Sigmoid colon (tissue), 6 donors: ENCODE measurements at regions not wholly inside any gene's neighbourhood (a gene's known extent, or its start where the extent isn't known, plus 50 kb on each side); places are given as distances from the start of the nearest gene placed in this dataset.

ENCODE experiments used
- DNase-seq: peaks from one replicate; pipeline ENCODE4 v3.0.0-alpha.2; 2019
- H3K27ac ChIP-seq, 4 donors: fragments of 200-600 bp; sonication (generic); one replicate each; pipeline ENCODE4 v1.5.1; 2016 to 2019; ENCODE audit warnings: mild to moderate bottlenecking in 1 of 4
- H3K27me3 ChIP-seq, 3 donors: fragments of 200-600 bp; sonication (generic); one replicate each; pipeline ENCODE4 v1.5.1; 2019; ENCODE audit warnings: mild to moderate bottlenecking in 1 of 3
- H3K36me3 ChIP-seq, 4 donors: fragments of 200-600 bp; sonication (generic); one replicate each; pipeline ENCODE4 v1.5.1; 2016 to 2019
- H3K4me1 ChIP-seq, 4 donors: fragments of 200-600 bp; sonication (generic); one replicate each; pipeline ENCODE4 v1.5.1; 2017 to 2019
- H3K4me3 ChIP-seq, 4 donors: fragments of 200-600 bp; sonication (generic); one replicate each; pipeline ENCODE4 v1.5.1; 2017 to 2019; ENCODE audit warnings: mild to moderate bottlenecking in 2 of 4, moderate library complexity in 1 of 4
- H3K9me3 ChIP-seq, 4 donors: fragments of 200-600 bp in 3 of 4; sonication (generic) in 3 of 4; one replicate each; pipeline versions ENCODE4 v1.5.1 to v1.6.1; 2013 to 2019
- EP300 ChIP-seq, 4 donors: sonication (generic); formaldehyde crosslinking; IDR thresholded peaks; one replicate each; pipeline ENCODE4 v1.6.1; 2017; ENCODE audit warnings: antibody characterized with exemption in 4 of 4
- POLR2A ChIP-seq, 2 donors: fragments of 450-650 bp; IDR thresholded peaks; one replicate each; pipeline ENCODE4 v1.6.1; 2016; ENCODE audit warnings: antibody characterized with exemption in 2 of 2, mild to moderate bottlenecking in 2 of 2, moderate library complexity in 2 of 2
- POLR2AphosphoS5 ChIP-seq, 4 donors: sonication (generic); formaldehyde crosslinking; IDR thresholded peaks; one replicate each; pipeline ENCODE4 v1.6.1; 2017; ENCODE audit warnings: antibody characterized with exemption in 4 of 4
- WGBS, 2 donors: extraction: QIAGEN DNeasy Blood & Tissue Kit; methylation state at CpG; one replicate each; pipeline ENCODE4 v1.1.7; 2013; 5-methylcytosine and 5-hydroxymethylcytosine counted together
- intact Hi-C: fragments of 100-400 bp; cut with DNase I; formaldehyde crosslinking; loops from one replicate; pipeline ENCODE4 v1.15.1; 2023
- TF ChIP-seq, protein P1 (sequence below), 4 experiments: fragments of 450-650 bp in 3 of 4; fragments of 200-600 bp in 1 of 4; IDR thresholded peaks; one replicate each; pipeline ENCODE4 v1.5.1; 2016 to 2019; ENCODE audit warnings: antibody characterized with exemption in 4 of 4, mild to moderate bottlenecking in 3 of 4, moderate library complexity in 2 of 4
- donor health status: healthy with polysubstance abuse.
- donor health status: healthy.

DNA sequence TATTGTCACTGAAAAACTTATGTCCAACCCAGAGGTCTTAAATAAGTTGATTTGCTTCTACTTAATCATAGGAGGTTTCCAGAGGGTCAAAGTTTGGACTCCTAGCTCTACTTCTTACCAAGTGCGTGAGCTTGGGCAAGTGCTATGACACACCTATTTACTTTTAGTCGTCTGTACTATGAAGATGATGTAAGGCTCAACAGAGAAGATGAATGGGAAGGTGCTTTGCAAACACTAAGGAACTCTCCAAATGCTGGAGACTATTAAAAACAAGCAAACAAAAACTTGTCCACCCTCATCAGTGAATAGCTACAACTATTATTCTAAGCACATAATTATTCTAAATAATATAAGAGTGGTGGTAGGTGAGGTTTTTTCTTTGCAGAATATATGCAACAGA lies 232.3 kb upstream of the USP24 start:
- TF ChIP-seq POLR2AphosphoS5 (IDR thresholded peaks at IDR 0.05) (no peak), POLR2A (IDR thresholded peaks at IDR 0.05) (no peak), EP300 (IDR thresholded peaks at IDR 0.05) (no peak)
- TF ChIP-seq, protein P1, sequence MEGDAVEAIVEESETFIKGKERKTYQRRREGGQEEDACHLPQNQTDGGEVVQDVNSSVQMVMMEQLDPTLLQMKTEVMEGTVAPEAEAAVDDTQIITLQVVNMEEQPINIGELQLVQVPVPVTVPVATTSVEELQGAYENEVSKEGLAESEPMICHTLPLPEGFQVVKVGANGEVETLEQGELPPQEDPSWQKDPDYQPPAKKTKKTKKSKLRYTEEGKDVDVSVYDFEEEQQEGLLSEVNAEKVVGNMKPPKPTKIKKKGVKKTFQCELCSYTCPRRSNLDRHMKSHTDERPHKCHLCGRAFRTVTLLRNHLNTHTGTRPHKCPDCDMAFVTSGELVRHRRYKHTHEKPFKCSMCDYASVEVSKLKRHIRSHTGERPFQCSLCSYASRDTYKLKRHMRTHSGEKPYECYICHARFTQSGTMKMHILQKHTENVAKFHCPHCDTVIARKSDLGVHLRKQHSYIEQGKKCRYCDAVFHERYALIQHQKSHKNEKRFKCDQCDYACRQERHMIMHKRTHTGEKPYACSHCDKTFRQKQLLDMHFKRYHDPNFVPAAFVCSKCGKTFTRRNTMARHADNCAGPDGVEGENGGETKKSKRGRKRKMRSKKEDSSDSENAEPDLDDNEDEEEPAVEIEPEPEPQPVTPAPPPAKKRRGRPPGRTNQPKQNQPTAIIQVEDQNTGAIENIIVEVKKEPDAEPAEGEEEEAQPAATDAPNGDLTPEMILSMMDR (IDR thresholded peaks at IDR 0.05): no peak

DNA sequence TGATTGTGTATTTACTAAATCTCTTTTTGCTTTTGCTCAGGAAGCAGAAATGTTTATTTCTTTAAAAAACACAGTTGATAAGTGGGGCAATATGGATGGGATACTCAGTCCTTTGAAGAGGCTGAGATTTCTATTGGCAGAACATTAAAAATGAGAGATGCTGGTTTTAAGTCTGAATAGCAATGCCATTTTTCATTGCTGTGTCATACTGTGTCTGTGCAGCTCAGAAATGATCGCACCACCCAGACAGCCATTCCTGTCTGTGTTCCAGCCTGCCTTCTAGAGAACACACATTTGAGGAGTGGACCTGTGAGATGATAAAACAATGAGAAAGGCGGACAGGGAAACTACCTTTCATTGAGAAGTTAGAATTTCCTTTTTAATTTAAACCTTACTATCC lies 231.2 kb upstream of the USP24 start:
- no peak overlapping the region for H3K4me3 ChIP-seq
- no peaks in the 10 kb centered on the region for H3K9me3 ChIP-seq
- TF ChIP-seq EP300 (IDR thresholded peaks at IDR 0.05) (no peak), POLR2A (IDR thresholded peaks at IDR 0.05) (no peak), POLR2AphosphoS5 (IDR thresholded peaks at IDR 0.05) (no peak)
- TF ChIP-seq, protein P1 (IDR thresholded peaks at IDR 0.05): no peak
- no peaks in the 10 kb centered on the region for H3K36me3 ChIP-seq
- peaks cover 0 to 19% (median 11%) of the 10 kb centered on the region in 4 donors for H3K4me1 ChIP-seq
- H3K27ac ChIP-seq: no peak overlapping the region
- H3K27me3 ChIP-seq: no peaks in the 10 kb centered on the region
- intact Hi-C loops: no loop called here
- no peak for DNase-seq
- WGBS, 2 donors: 87 to 90% methylated on average over 2 of the region's 2 CpGs

More for the DNA sequence above, 232.3 kb upstream of the USP24 start:
- DNase-seq: no peak
- Histone ChIP-seq H3K4me1 (peaks cover 0 to 19% (median 11%) of the 10 kb centered on the region in 4 donors), H3K27me3 (no peaks in the 10 kb centered on the region), H3K36me3 (no peaks in the 10 kb centered on the region), H3K9me3 (no peaks in the 10 kb centered on the region), H3K4me3 (no peak overlapping the region), H3K27ac (no peak overlapping the region)
- intact Hi-C loops: no loop called here
- 7 to 66% methylated on average over 2 of the region's 2 CpGs for WGBS, 2 donors

DNA sequence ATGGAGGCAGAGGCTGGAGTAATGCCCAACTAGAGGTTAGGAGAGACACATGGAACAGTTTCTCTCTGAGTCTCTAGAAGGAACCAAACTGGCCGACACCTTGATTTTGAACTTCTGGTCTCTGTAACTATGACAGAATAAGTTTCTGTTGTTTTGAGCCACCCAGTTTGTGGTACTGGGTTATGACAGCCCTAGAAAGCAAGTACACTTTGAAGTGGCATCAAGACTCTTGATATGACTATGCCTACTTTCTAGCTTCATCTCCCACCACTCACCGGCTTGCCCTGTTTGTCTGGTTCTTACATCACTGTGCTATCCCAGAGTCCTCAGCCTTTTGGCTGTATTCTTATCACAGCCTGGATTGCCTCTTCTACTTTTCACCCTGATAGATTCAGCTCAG lies 230.3 kb upstream of the USP24 start:
- Histone ChIP-seq H3K27me3 (no peaks in the 10 kb centered on the region), H3K9me3 (no peaks in the 10 kb centered on the region), H3K27ac (no peak overlapping the region), H3K4me1 (peaks cover 0 to 19% (median 11%) of the 10 kb centered on the region in 4 donors), H3K4me3 (no peak overlapping the region), H3K36me3 (no peaks in the 10 kb centered on the region)
- DNase-seq: no peak
- intact Hi-C loops: no loop called here
- no peak for TF ChIP-seq EP300 (IDR thresholded peaks at IDR 0.05)
- TF ChIP-seq POLR2AphosphoS5 (IDR thresholded peaks at IDR 0.05): no peak
- TF ChIP-seq POLR2A (IDR thresholded peaks at IDR 0.05): no peak
- TF ChIP-seq, protein P1 (IDR thresholded peaks at IDR 0.05): no peak
- 74 to 90% methylated on average over 2 of the region's 2 CpGs for WGBS, 2 donors

DNA sequence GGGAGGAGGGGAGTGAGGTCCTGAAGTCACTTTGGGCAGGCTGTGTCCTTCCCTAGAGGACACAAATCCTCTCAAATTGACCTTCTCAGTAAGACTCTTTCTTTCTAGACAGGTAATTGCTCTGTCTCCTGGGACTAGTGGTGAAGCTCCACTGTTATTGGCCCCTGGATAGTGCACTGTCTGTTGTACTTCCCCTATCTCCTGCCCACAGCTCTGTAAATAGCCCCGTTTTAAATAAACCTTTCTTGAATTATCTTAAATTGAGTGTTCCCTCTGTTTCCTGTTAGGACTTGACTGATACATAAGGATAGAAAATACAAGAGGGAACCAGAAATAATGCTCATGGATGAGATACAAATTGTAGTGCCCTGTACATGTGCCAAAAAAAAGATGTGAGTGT lies 229.5 kb upstream of the USP24 start:
- Histone ChIP-seq H3K4me1 (peaks cover 0 to 19% (median 11%) of the 10 kb centered on the region in 4 donors), H3K9me3 (no peaks in the 10 kb centered on the region), H3K4me3 (no peak overlapping the region), H3K36me3 (no peaks in the 10 kb centered on the region), H3K27ac (peak overlapping the region in 1 of 4 donors; percentile 67), H3K27me3 (no peaks in the 10 kb centered on the region)
- TF ChIP-seq EP300 (IDR thresholded peaks at IDR 0.05) (no peak), POLR2A (IDR thresholded peaks at IDR 0.05) (no peak), POLR2AphosphoS5 (IDR thresholded peaks at IDR 0.05) (no peak)
- TF ChIP-seq, protein P1 (IDR thresholded peaks at IDR 0.05): no peak
- intact Hi-C loops: no loop called here
- 47 to 74% methylated on average over 1 of the region's 1 CpG for WGBS, 2 donors
- DNase-seq: no peak
